ENCODE measurements at regions not wholly inside any gene's neighbourhood (a gene's known extent, or its start where the extent isn't known, plus 50 kb on each side); places are given as distances from the start of the nearest gene placed in this dataset.
"Not testable (repeated sequence)": the region's sequence is repeated elsewhere in the genome, so short reads cannot be mapped to it uniquely, and the experiment has no call there.

- Histone ChIP-seq H3K9ac (ENCODE audit: low read length) (no peak overlapping the region), H3K4me3 (ENCODE audit: low read length) (no peak overlapping the region), H3K36me3 (ENCODE audit: control insufficient read depth, insufficient read depth, low read length, severe bottlenecking) (no peaks in the 10 kb centered on the region), H3K4me1 (ENCODE audit: control insufficient read depth, insufficient read depth, low read length) (no peaks in the 10 kb centered on the region), H3K9me3 (ENCODE audit: control insufficient read depth, low read length) (peaks cover 22% of the 10 kb centered on the region), H3K27me3 (replicated peaks; ENCODE audit: control insufficient read depth, insufficient read depth, low read length) (no peaks in the 10 kb centered on the region)
- no peak for DNase-seq (ENCODE audit: low read depth)
These were observed 903.7 kb downstream of the FAM181B start for GRCh38 chr11:81829976-81830375.

- DNase-seq (ENCODE audit: low read depth), result no peak
- no peak overlapping the region for H3K4me3 ChIP-seq (ENCODE audit: low read length)
- no peaks in the 10 kb centered on the region for H3K36me3 ChIP-seq (ENCODE audit: control insufficient read depth, insufficient read depth, low read length, severe bottlenecking)
- H3K9me3 ChIP-seq (ENCODE audit: control insufficient read depth, low read length), result peaks cover 7% of the 10 kb centered on the region
- H3K27me3 ChIP-seq (replicated peaks; ENCODE audit: control insufficient read depth, insufficient read depth, low read length), result no peaks in the 10 kb centered on the region
- no peaks in the 10 kb centered on the region for H3K4me1 ChIP-seq (ENCODE audit: control insufficient read depth, insufficient read depth, low read length)
- H3K9ac ChIP-seq (ENCODE audit: low read length), result no peak overlapping the region
These were observed 908.3 kb downstream of the FAM181B start for GRCh38 chr11:81825346-81825745.

DNA sequence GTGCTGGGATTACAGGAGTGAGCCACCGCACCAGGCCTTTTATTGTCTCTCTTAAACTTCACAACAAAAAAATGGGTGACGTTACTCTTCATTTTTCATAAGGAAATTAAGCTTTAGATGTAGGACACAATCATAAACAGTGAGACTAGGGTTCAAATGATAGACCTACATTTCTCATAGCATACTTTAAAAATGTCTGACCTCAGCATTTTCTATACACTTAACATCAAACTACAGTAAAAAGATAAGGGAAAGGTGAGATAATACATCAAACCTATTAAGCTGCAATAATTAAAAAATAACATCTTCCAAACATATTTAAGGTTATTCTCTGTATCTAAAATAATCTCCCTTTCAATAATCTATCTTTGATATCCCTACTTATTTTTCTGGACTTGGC is 914.2 kb downstream of the FAM181B start:
- Histone ChIP-seq H3K36me3 (ENCODE audit: control insufficient read depth, insufficient read depth, low read length, severe bottlenecking) (no peaks in the 10 kb centered on the region), H3K4me1 (ENCODE audit: control insufficient read depth, insufficient read depth, low read length) (no peaks in the 10 kb centered on the region), H3K9ac (ENCODE audit: low read length) (no peak overlapping the region), H3K4me3 (ENCODE audit: low read length) (no peak overlapping the region), H3K9me3 (ENCODE audit: control insufficient read depth, low read length) (peaks cover 3% of the 10 kb centered on the region), H3K27me3 (replicated peaks; ENCODE audit: control insufficient read depth, insufficient read depth, low read length) (no peaks in the 10 kb centered on the region)
- DNase-seq (ENCODE audit: low read depth), result no peak

- H3K9me3 ChIP-seq (ENCODE audit: control insufficient read depth, low read length), result no peaks in the 10 kb centered on the region
- H3K27me3 ChIP-seq (replicated peaks; ENCODE audit: control insufficient read depth, insufficient read depth, low read length), result no peaks in the 10 kb centered on the region
- no peaks in the 10 kb centered on the region for H3K36me3 ChIP-seq (ENCODE audit: control insufficient read depth, insufficient read depth, low read length, severe bottlenecking)
- no peak overlapping the region for H3K9ac ChIP-seq (ENCODE audit: low read length)
- no peaks in the 10 kb centered on the region for H3K4me1 ChIP-seq (ENCODE audit: control insufficient read depth, insufficient read depth, low read length)
- no peak for DNase-seq (ENCODE audit: low read depth)
- H3K4me3 ChIP-seq (ENCODE audit: low read length), result no peak overlapping the region
These were observed 928.8 kb downstream of the FAM181B start for GRCh38 chr11:81804858-81805257.

GRCh38 chr11:81802591-81802990 is 931.1 kb downstream of the FAM181B start:
- DNase-seq (ENCODE audit: low read depth), result no peak
- Histone ChIP-seq H3K9me3 (ENCODE audit: control insufficient read depth, low read length) (no peaks in the 10 kb centered on the region), H3K36me3 (ENCODE audit: control insufficient read depth, insufficient read depth, low read length, severe bottlenecking) (no peaks in the 10 kb centered on the region), H3K27me3 (replicated peaks; ENCODE audit: control insufficient read depth, insufficient read depth, low read length) (no peaks in the 10 kb centered on the region), H3K4me1 (ENCODE audit: control insufficient read depth, insufficient read depth, low read length) (no peaks in the 10 kb centered on the region), H3K4me3 (ENCODE audit: low read length) (no peak overlapping the region), H3K9ac (ENCODE audit: low read length) (no peak overlapping the region)

GRCh38 chr11:81792416-81792815 is 941.2 kb downstream of the FAM181B start:
- Histone ChIP-seq H3K36me3 (ENCODE audit: control insufficient read depth, insufficient read depth, low read length, severe bottlenecking) (no peaks in the 10 kb centered on the region), H3K4me1 (ENCODE audit: control insufficient read depth, insufficient read depth, low read length) (no peaks in the 10 kb centered on the region), H3K4me3 (ENCODE audit: low read length) (no peak overlapping the region), H3K9ac (ENCODE audit: low read length) (no peak overlapping the region), H3K27me3 (replicated peaks; ENCODE audit: control insufficient read depth, insufficient read depth, low read length) (no peaks in the 10 kb centered on the region), H3K9me3 (ENCODE audit: control insufficient read depth, low read length) (no peaks in the 10 kb centered on the region)
- no peak for DNase-seq (ENCODE audit: low read depth)

DNA sequence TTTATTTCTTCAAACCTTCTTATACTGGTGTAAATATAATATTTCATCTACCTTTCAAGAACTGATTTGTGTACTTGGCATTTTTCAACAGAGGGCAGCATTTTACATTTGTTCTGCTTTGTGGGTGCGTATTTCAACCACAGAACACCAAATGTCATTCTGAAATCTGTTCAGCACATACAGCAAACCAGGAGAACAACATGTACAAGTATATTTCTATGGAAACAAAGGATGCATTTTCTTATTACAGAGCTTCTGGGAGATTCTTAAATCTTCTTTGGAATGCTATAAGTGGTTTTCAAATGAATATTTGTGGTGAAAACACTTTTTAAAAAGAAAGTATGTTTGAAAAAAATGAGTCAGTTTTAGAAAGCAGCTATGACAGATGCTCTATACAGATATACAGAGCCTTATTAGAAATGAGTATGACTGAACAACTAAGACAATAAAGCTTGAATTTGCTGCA is 946.0 kb downstream of the FAM181B start:
- Histone ChIP-seq H3K4me3 (ENCODE audit: low read length) (no peak overlapping the region), H3K9me3 (ENCODE audit: control insufficient read depth, low read length) (no peaks in the 10 kb centered on the region), H3K9ac (ENCODE audit: low read length) (no peak overlapping the region), H3K36me3 (ENCODE audit: control insufficient read depth, insufficient read depth, low read length, severe bottlenecking) (no peaks in the 10 kb centered on the region), H3K27me3 (replicated peaks; ENCODE audit: control insufficient read depth, insufficient read depth, low read length) (no peaks in the 10 kb centered on the region), H3K4me1 (ENCODE audit: control insufficient read depth, insufficient read depth, low read length) (no peaks in the 10 kb centered on the region)
- no peak for DNase-seq (ENCODE audit: low read depth)

DNA sequence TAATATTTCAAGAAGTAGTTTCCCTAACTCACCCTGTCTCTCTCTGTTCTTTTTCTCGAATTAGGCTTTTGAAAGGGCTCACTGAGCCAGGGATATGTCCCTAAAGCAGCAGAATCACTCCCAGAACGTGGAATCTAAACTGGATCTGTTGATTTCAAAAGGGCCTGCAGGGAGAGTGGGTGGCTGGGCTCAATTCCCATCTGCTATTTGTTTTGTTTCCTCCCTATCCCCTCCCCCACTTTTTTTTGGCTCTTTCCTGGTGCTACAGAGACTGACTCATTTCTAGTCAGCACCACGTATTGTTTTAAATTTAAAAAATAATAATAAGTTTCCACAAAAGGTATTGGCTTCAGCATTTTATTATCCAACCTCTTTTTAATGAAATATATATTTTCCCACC is 961.5 kb downstream of the FAM181B start:
- no peak overlapping the region for H3K4me3 ChIP-seq (ENCODE audit: low read length)
- H3K27me3 ChIP-seq (replicated peaks; ENCODE audit: control insufficient read depth, insufficient read depth, low read length), result no peaks in the 10 kb centered on the region
- no peaks in the 10 kb centered on the region for H3K4me1 ChIP-seq (ENCODE audit: control insufficient read depth, insufficient read depth, low read length)
- no peaks in the 10 kb centered on the region for H3K36me3 ChIP-seq (ENCODE audit: control insufficient read depth, insufficient read depth, low read length, severe bottlenecking)
- H3K9ac ChIP-seq (ENCODE audit: low read length), result no peak overlapping the region
- no peak for DNase-seq (ENCODE audit: low read depth)
- no peaks in the 10 kb centered on the region for H3K9me3 ChIP-seq (ENCODE audit: control insufficient read depth, low read length)

DNA sequence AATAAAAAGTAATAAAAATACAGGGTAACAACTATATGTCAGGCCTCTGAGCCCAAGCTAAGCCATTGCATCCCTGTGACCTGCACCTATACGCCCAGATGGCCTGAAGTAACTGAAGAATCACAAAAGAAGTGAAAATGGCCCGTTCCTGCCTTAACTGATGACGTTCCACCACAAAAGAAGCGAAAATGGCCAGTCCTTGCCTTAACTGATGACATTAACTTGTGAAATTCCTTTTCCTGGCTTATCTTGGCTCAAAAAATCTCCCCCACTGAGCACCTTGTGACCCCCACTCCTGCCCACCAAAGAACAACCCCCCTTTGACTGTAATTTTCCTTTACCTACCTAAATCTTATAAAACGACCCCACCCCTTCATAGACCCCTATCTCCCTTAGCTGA is 963.8 kb downstream of the FAM181B start:
- H3K4me1 ChIP-seq (ENCODE audit: control insufficient read depth, insufficient read depth, low read length); DNase-seq (ENCODE audit: low read depth); H3K36me3 ChIP-seq (ENCODE audit: control insufficient read depth, insufficient read depth, low read length, severe bottlenecking); H3K27me3 ChIP-seq (replicated peaks; ENCODE audit: control insufficient read depth, insufficient read depth, low read length); H3K9ac ChIP-seq (ENCODE audit: low read length); H3K4me3 ChIP-seq (ENCODE audit: low read length); H3K9me3 ChIP-seq (ENCODE audit: control insufficient read depth, low read length): not testable (repeated sequence)

DNA sequence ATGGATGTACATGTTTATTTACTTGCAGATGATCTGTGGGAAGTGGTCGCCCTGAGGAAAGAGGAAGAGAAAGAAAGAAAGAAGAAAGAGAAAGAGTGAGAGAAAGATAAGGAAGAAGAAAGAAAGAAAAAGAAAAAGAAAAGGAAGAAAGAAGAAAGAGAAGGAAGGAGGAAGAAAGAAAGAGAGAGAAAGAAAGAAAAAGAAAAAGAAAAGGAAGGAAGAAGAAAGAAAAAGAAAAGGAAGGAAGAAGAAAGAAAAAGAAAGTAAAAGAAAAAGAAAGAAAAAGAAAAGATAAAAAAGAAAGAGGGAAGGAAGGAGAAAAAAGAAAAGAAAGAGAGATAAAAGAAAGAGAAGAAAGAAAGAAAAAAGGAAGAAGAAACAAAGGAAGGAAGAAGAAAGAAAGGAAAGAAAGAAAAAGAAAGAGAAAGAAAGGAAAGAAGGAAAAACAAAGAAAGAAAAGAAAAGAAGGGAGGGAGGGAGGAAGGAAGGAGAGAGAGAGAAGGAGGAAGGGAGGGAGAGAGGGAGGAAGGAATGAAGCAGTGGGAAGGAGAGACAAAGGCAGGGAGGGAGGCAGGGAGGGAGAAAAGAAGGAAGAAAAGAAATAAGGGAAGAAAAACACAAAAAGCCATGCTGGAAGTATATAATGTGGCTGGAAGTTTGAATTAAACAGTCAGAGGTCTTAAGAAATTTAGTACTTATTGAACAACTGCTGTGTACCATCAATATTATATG is 976.6 kb downstream of the FAM181B start:
- Histone ChIP-seq H3K4me3 (ENCODE audit: low read length) (no peak overlapping the region), H3K27me3 (replicated peaks; ENCODE audit: control insufficient read depth, insufficient read depth, low read length) (no peaks in the 10 kb centered on the region), H3K9me3 (ENCODE audit: control insufficient read depth, low read length) (no peaks in the 10 kb centered on the region)

DNA sequence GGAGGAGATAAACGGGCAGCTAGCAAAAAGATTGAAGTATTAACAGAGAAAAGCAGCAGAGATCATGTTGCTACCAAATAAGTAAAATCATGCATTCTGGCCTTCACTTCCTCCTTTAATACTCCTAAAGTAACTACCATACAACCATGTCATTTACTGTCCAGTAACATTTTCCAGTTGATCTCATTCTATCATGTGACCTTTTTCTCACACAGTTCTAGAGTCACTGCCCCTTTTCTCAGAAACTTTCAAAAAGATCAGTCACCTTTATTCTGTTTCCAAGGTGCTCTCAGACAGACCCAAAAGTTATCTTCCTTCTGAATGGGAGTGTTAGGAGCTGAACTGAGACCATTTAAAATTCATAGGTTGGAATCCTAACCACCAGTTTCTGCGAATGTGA is 984.4 kb downstream of the FAM181B start:
- no peak overlapping the region for H3K9ac ChIP-seq (ENCODE audit: low read length)
- no peak for DNase-seq (ENCODE audit: low read depth)
- H3K4me3 ChIP-seq (ENCODE audit: low read length), result no peak overlapping the region
- no peaks in the 10 kb centered on the region for H3K27me3 ChIP-seq (replicated peaks; ENCODE audit: control insufficient read depth, insufficient read depth, low read length)
- no peaks in the 10 kb centered on the region for H3K36me3 ChIP-seq (ENCODE audit: control insufficient read depth, insufficient read depth, low read length, severe bottlenecking)
- no peaks in the 10 kb centered on the region for H3K4me1 ChIP-seq (ENCODE audit: control insufficient read depth, insufficient read depth, low read length)
- no peaks in the 10 kb centered on the region for H3K9me3 ChIP-seq (ENCODE audit: control insufficient read depth, low read length)

More for the DNA sequence above, 976.6 kb downstream of the FAM181B start:
- Histone ChIP-seq H3K36me3 (ENCODE audit: control insufficient read depth, insufficient read depth, low read length, severe bottlenecking) (no peaks in the 10 kb centered on the region), H3K4me1 (ENCODE audit: control insufficient read depth, insufficient read depth, low read length) (no peaks in the 10 kb centered on the region), H3K9ac (ENCODE audit: low read length) (no peak overlapping the region)
- no peak for DNase-seq (ENCODE audit: low read depth)

Measured in adipocyte (in vitro differentiated cells).